Muscle layer of colon (tissue), 2 donors: ENCODE measurements at regions not wholly inside any gene's neighbourhood (a gene's known extent, or its start where the extent isn't known, plus 50 kb on each side); places are given as distances from the start of the nearest gene placed in this dataset.

ENCODE experiments used
- H3K27ac ChIP-seq: one replicate; pipeline ENCODE4 v1.7.0; 2013; ENCODE audit warnings: low read depth, mild to moderate bottlenecking, low read length, moderate library complexity
- H3K27me3 ChIP-seq, 2 donors: one replicate each; pipeline ENCODE4 v1.7.0; 2013; ENCODE audit warnings: low read length in 2 of 2, mild to moderate bottlenecking in 2 of 2; ENCODE audit not compliant: insufficient read depth in 2 of 2, control insufficient read depth in 1 of 2
- H3K36me3 ChIP-seq: one replicate; pipeline ENCODE4 v1.7.0; 2013; ENCODE audit warnings: mild to moderate bottlenecking, low read length; ENCODE audit not compliant: insufficient read depth
- H3K4me1 ChIP-seq: one replicate; pipeline ENCODE4 v1.7.0; 2013; ENCODE audit warnings: mild to moderate bottlenecking, low read length; ENCODE audit not compliant: insufficient read depth
- H3K4me3 ChIP-seq, 2 donors: one replicate each; pipeline ENCODE4 v1.7.0; 2013; ENCODE audit warnings: low read length in 2 of 2, low read depth in 1 of 2, mild to moderate bottlenecking in 1 of 2, moderate library complexity in 1 of 2
- H3K9ac ChIP-seq: one replicate; pipeline ENCODE4 v1.7.0; 2013; ENCODE audit warnings: low read length
- H3K9me3 ChIP-seq: one replicate; pipeline ENCODE4 v1.7.0; 2013; ENCODE audit warnings: mild to moderate bottlenecking, low read length
- donor health status: abdominal sarcoma.
- donor health status: Adenocarcinoma of cecum.

GRCh38 chr13:33891196-33891742 is 73.3 kb downstream of the RFC3 start:
- no peaks in the 10 kb centered on the region for H3K4me1 ChIP-seq
- no peaks in the 10 kb centered on the region for H3K27me3 ChIP-seq
- H3K9me3 ChIP-seq, result no peaks in the 10 kb centered on the region
- no peaks in the 10 kb centered on the region for H3K36me3 ChIP-seq
- no peak overlapping the region for H3K27ac ChIP-seq
- H3K9ac ChIP-seq, result no peak overlapping the region
- no peak overlapping the region for H3K4me3 ChIP-seq

GRCh38 chr13:33893559-33893958 is 75.6 kb downstream of the RFC3 start:
- no peaks in the 10 kb centered on the region for H3K9me3 ChIP-seq
- H3K27me3 ChIP-seq, result no peaks in the 10 kb centered on the region
- no peak overlapping the region for H3K27ac ChIP-seq
- H3K4me3 ChIP-seq, result no peak overlapping the region
- H3K9ac ChIP-seq, result no peak overlapping the region
- no peaks in the 10 kb centered on the region for H3K4me1 ChIP-seq
- no peaks in the 10 kb centered on the region for H3K36me3 ChIP-seq

- Histone ChIP-seq H3K9me3 (no peaks in the 10 kb centered on the region), H3K9ac (no peak overlapping the region), H3K36me3 (no peaks in the 10 kb centered on the region), H3K27me3 (no peaks in the 10 kb centered on the region), H3K4me3 (no peak overlapping the region), H3K27ac (no peak overlapping the region), H3K4me1 (no peaks in the 10 kb centered on the region)
These were observed 86.5 kb downstream of the RFC3 start for GRCh38 chr13:33904431-33904830.

- Histone ChIP-seq H3K27ac (no peak overlapping the region), H3K4me3 (no peak overlapping the region), H3K27me3 (no peaks in the 10 kb centered on the region), H3K9ac (no peak overlapping the region), H3K9me3 (no peaks in the 10 kb centered on the region), H3K4me1 (no peaks in the 10 kb centered on the region), H3K36me3 (no peaks in the 10 kb centered on the region)
These were observed 90.2 kb downstream of the RFC3 start for GRCh38 chr13:33908116-33908515.

- no peak overlapping the region for H3K27ac ChIP-seq
- no peak overlapping the region for H3K9ac ChIP-seq
- H3K4me3 ChIP-seq, result no peak overlapping the region
- H3K36me3 ChIP-seq, result no peaks in the 10 kb centered on the region
- H3K27me3 ChIP-seq, result no peaks in the 10 kb centered on the region
- no peaks in the 10 kb centered on the region for H3K9me3 ChIP-seq
- no peaks in the 10 kb centered on the region for H3K4me1 ChIP-seq
These were observed 92.3 kb downstream of the RFC3 start for GRCh38 chr13:33910255-33910654.

- H3K27me3 ChIP-seq, result no peaks in the 10 kb centered on the region
- no peak overlapping the region for H3K9ac ChIP-seq
- no peaks in the 10 kb centered on the region for H3K36me3 ChIP-seq
- H3K4me1 ChIP-seq, result no peaks in the 10 kb centered on the region
- no peak overlapping the region for H3K27ac ChIP-seq
- H3K9me3 ChIP-seq, result no peaks in the 10 kb centered on the region
- no peak overlapping the region for H3K4me3 ChIP-seq
These were observed 93.6 kb downstream of the RFC3 start for GRCh38 chr13:33911521-33911920.

GRCh38 chr13:33913829-33914228 is 95.9 kb downstream of the RFC3 start:
- Histone ChIP-seq H3K27me3 (no peaks in the 10 kb centered on the region), H3K4me3 (no peak overlapping the region)

GRCh38 chr13:33917190-33917589 is 99.2 kb downstream of the RFC3 start:
- H3K27me3 ChIP-seq, result no peaks in the 10 kb centered on the region
- H3K9me3 ChIP-seq, result no peaks in the 10 kb centered on the region
- H3K36me3 ChIP-seq, result no peaks in the 10 kb centered on the region
- H3K4me3 ChIP-seq, result no peak overlapping the region
- no peak overlapping the region for H3K9ac ChIP-seq
- H3K4me1 ChIP-seq, result peaks cover 10% of the 10 kb centered on the region
- no peak overlapping the region for H3K27ac ChIP-seq

More at GRCh38 chr13:33913829-33914228, 95.9 kb downstream of the RFC3 start:
- Histone ChIP-seq H3K4me1 (peaks cover 10% of the 10 kb centered on the region), H3K9me3 (no peaks in the 10 kb centered on the region), H3K9ac (no peak overlapping the region), H3K36me3 (no peaks in the 10 kb centered on the region), H3K27ac (no peak overlapping the region)

- no peaks in the 10 kb centered on the region for H3K27me3 ChIP-seq
- no peak overlapping the region for H3K9ac ChIP-seq
- H3K4me3 ChIP-seq, result no peak overlapping the region
- H3K36me3 ChIP-seq, result no peaks in the 10 kb centered on the region
- H3K9me3 ChIP-seq, result no peaks in the 10 kb centered on the region
- peaks cover 10% of the 10 kb centered on the region for H3K4me1 ChIP-seq
- H3K27ac ChIP-seq, result no peak overlapping the region
These were observed 100.4 kb downstream of the RFC3 start for GRCh38 chr13:33918199-33918932.

GRCh38 chr13:33919120-33919519 is 101.2 kb downstream of the RFC3 start:
- Histone ChIP-seq H3K9me3 (no peaks in the 10 kb centered on the region), H3K9ac (no peak overlapping the region), H3K4me3 (no peak overlapping the region), H3K4me1 (peaks cover 10% of the 10 kb centered on the region), H3K27me3 (no peaks in the 10 kb centered on the region), H3K27ac (no peak overlapping the region), H3K36me3 (no peaks in the 10 kb centered on the region)

GRCh38 chr13:33925563-33925962 is 107.6 kb downstream of the RFC3 start:
- H3K4me3 ChIP-seq, result no peak overlapping the region
- no peak overlapping the region for H3K27ac ChIP-seq
- no peaks in the 10 kb centered on the region for H3K9me3 ChIP-seq
- H3K36me3 ChIP-seq, result no peaks in the 10 kb centered on the region
- H3K27me3 ChIP-seq, result no peaks in the 10 kb centered on the region
- no peak overlapping the region for H3K9ac ChIP-seq
- no peaks in the 10 kb centered on the region for H3K4me1 ChIP-seq

- no peaks in the 10 kb centered on the region for H3K4me1 ChIP-seq
- H3K36me3 ChIP-seq, result no peaks in the 10 kb centered on the region
- H3K27ac ChIP-seq, result no peak overlapping the region
- no peak overlapping the region for H3K9ac ChIP-seq
- H3K4me3 ChIP-seq, result no peak overlapping the region
- H3K27me3 ChIP-seq, result no peaks in the 10 kb centered on the region
- H3K9me3 ChIP-seq, result no peaks in the 10 kb centered on the region
These were observed 109.4 kb downstream of the RFC3 start for GRCh38 chr13:33927315-33927714.
